Esophagus muscularis mucosa (tissue), 4 donors: ENCODE measurements at regions not wholly inside any gene's neighbourhood (a gene's known extent, or its start where the extent isn't known, plus 50 kb on each side); places are given as distances from the start of the nearest gene placed in this dataset.
"Not testable (repeated sequence)": the region's sequence is repeated elsewhere in the genome, so short reads cannot be mapped to it uniquely, and the experiment has no call there.

Experiments used
- EP300 ChIP-seq: sonication (generic); formaldehyde crosslinking; IDR thresholded peaks from one replicate; pipeline ENCODE4 v1.6.1; 2017; ENCODE audit warnings: antibody characterized with exemption
- POLR2A ChIP-seq: fragments of 450-650 bp; IDR thresholded peaks from one replicate; pipeline ENCODE4 v1.6.1; 2017; ENCODE audit warnings: antibody characterized with exemption, moderate library complexity, mild to moderate bottlenecking, low read depth
- POLR2AphosphoS5 ChIP-seq, 2 donors: sonication (generic); formaldehyde crosslinking; IDR thresholded peaks; one replicate each; pipeline ENCODE4 v1.6.1; 2017; ENCODE audit warnings: antibody characterized with exemption in 2 of 2
- TF ChIP-seq, protein P1 (sequence below), 3 experiments: fragments of 200-600 bp in 2 of 3; fragments of 450-650 bp in 1 of 3; sonication (generic) in 2 of 3; IDR thresholded peaks; one replicate each; pipeline ENCODE4 v1.5.1; 2017 to 2019; ENCODE audit warnings: antibody characterized with exemption in 3 of 3, mild to moderate bottlenecking in 2 of 3, moderate library complexity in 1 of 3

- not testable (repeated sequence) for TF ChIP-seq POLR2AphosphoS5 (IDR thresholded peaks at IDR 0.05); POLR2A; EP300
- TF ChIP-seq, protein P1, sequence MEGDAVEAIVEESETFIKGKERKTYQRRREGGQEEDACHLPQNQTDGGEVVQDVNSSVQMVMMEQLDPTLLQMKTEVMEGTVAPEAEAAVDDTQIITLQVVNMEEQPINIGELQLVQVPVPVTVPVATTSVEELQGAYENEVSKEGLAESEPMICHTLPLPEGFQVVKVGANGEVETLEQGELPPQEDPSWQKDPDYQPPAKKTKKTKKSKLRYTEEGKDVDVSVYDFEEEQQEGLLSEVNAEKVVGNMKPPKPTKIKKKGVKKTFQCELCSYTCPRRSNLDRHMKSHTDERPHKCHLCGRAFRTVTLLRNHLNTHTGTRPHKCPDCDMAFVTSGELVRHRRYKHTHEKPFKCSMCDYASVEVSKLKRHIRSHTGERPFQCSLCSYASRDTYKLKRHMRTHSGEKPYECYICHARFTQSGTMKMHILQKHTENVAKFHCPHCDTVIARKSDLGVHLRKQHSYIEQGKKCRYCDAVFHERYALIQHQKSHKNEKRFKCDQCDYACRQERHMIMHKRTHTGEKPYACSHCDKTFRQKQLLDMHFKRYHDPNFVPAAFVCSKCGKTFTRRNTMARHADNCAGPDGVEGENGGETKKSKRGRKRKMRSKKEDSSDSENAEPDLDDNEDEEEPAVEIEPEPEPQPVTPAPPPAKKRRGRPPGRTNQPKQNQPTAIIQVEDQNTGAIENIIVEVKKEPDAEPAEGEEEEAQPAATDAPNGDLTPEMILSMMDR (IDR thresholded peaks at IDR 0.05): not testable (repeated sequence)
These were observed 240.1 kb downstream of the NPIPA7 start for GRCh38 chr16:16618963-16619465.
